ENCODE measurements at regions not wholly inside any gene's neighbourhood (a gene's known extent, or its start where the extent isn't known, plus 50 kb on each side); places are given as distances from the start of the nearest gene placed in this dataset.

DNA sequence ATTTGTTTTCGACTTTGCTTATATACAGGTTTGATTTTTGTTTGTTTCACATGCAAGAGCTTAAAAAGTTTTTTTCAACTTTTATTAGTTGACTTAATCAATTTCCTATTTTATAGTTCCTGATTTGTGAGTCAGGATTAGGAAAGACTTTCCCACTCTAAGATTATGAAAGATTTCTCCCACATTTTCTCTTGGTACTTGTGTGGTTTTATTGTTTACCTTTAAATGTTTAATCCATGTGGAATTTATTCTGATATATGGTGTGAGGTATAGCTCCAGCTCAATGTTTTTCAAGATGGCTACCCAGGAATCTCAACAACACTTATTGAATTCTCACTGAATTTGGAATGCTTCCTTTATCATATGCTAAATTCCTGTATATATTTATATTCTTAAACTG, 117.8 kb upstream of the LGALSL start:
- DNase-seq: no peak
- H3K36me3 ChIP-seq: no peaks in the 10 kb centered on the region
- intact Hi-C loops (cut with DNase I; ENCODE audit: low total_unique reads): no loop called here

GRCh38 chr2:64337314-64337713, 116.6 kb upstream of the LGALSL start:
- intact Hi-C loops (cut with DNase I; ENCODE audit: low total_unique reads): no loop called here

More for the DNA sequence above, 117.8 kb upstream of the LGALSL start:
- Histone ChIP-seq H3K4me3 (no peak overlapping the region), H3K9me3 (no peaks in the 10 kb centered on the region), H3K27ac (no peak overlapping the region), H3K4me1 (peaks cover 0 to 16% (median 13%) of the 10 kb centered on the region in 4 donors), H3K27me3 (peaks cover 0 to 4% of the 10 kb centered on the region in 2 donors)
- TF ChIP-seq, protein P1, sequence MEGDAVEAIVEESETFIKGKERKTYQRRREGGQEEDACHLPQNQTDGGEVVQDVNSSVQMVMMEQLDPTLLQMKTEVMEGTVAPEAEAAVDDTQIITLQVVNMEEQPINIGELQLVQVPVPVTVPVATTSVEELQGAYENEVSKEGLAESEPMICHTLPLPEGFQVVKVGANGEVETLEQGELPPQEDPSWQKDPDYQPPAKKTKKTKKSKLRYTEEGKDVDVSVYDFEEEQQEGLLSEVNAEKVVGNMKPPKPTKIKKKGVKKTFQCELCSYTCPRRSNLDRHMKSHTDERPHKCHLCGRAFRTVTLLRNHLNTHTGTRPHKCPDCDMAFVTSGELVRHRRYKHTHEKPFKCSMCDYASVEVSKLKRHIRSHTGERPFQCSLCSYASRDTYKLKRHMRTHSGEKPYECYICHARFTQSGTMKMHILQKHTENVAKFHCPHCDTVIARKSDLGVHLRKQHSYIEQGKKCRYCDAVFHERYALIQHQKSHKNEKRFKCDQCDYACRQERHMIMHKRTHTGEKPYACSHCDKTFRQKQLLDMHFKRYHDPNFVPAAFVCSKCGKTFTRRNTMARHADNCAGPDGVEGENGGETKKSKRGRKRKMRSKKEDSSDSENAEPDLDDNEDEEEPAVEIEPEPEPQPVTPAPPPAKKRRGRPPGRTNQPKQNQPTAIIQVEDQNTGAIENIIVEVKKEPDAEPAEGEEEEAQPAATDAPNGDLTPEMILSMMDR (IDR thresholded peaks at IDR 0.05): no peak

GRCh38 chr2:64338108-64338507, 115.9 kb upstream of the LGALSL start:
- intact Hi-C loops (cut with DNase I; ENCODE audit: low total_unique reads): no loop called here
- Histone ChIP-seq H3K27ac (no peak overlapping the region), H3K27me3 (peaks cover 0 to 4% of the 10 kb centered on the region in 2 donors), H3K4me1 (no peaks in the 10 kb centered on the region), H3K4me3 (no peak overlapping the region), H3K36me3 (no peaks in the 10 kb centered on the region), H3K9me3 (no peaks in the 10 kb centered on the region)
- no peak for DNase-seq
- TF ChIP-seq, protein P1 (IDR thresholded peaks at IDR 0.05): no peak

More at GRCh38 chr2:64337314-64337713, 116.6 kb upstream of the LGALSL start:
- H3K27me3 ChIP-seq: peaks cover 0 to 4% of the 10 kb centered on the region in 2 donors
- H3K9me3 ChIP-seq: no peaks in the 10 kb centered on the region
- peaks cover 0 to 5% (median 2%) of the 10 kb centered on the region in 4 donors for H3K4me1 ChIP-seq
- no peak overlapping the region for H3K27ac ChIP-seq
- DNase-seq: no peak
- TF ChIP-seq, protein P1 (IDR thresholded peaks at IDR 0.05): no peak
- H3K36me3 ChIP-seq: no peaks in the 10 kb centered on the region
- H3K4me3 ChIP-seq: no peak overlapping the region

GRCh38 chr2:64338910-64339500, 115.0 kb upstream of the LGALSL start:
- no peak for DNase-seq
- Histone ChIP-seq H3K4me3 (no peak overlapping the region), H3K27ac (no peak overlapping the region), H3K4me1 (no peaks in the 10 kb centered on the region), H3K36me3 (no peaks in the 10 kb centered on the region), H3K9me3 (no peaks in the 10 kb centered on the region), H3K27me3 (peaks cover 0 to 4% of the 10 kb centered on the region in 2 donors)
- intact Hi-C loops (cut with DNase I; ENCODE audit: low total_unique reads): no loop called here
- TF ChIP-seq, protein P1 (IDR thresholded peaks at IDR 0.05): no peak

DNA sequence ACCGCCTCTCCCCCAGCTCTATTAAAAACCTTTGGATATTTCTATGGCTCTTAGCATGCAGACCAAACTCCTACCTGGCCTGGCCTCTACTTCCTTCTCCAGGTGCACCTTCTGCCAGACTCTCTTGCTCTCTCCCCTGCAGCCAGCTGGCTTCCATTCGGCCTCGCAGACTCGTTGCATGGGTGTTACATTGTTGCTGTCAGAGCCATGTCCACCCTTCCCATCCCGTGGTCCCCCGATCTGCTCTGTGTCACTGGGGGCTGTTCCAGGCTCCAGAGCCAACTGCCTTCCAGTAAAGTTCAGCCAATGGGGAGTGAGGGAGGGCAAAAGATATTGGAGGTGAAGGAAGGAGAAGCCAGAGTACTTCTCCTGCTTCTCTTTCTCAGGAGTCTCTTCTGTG, 112.5 kb upstream of the LGALSL start:
- TF ChIP-seq, protein P1 (IDR thresholded peaks at IDR 0.05): no peak
- Histone ChIP-seq H3K9me3 (no peaks in the 10 kb centered on the region), H3K4me1 (no peaks in the 10 kb centered on the region), H3K27ac (no peak overlapping the region), H3K4me3 (no peak overlapping the region), H3K36me3 (no peaks in the 10 kb centered on the region), H3K27me3 (peaks cover 0 to 4% of the 10 kb centered on the region in 2 donors)
- intact Hi-C loops (cut with DNase I; ENCODE audit: low total_unique reads): no loop called here
- DNase-seq: no peak
